Erythroblast (primary cell): ENCODE measurements at regions not wholly inside any gene's neighbourhood (a gene's known extent, or its start where the extent isn't known, plus 50 kb on each side); places are given as distances from the start of the nearest gene placed in this dataset.

ENCODE experiments used
- GATA1 ChIP-seq: IDR thresholded peaks from 2 replicates; pipeline ENCODE4 v1.6.1; 2011; ENCODE audit warnings: low read depth, mild to moderate bottlenecking, control low read depth, low read length, moderate library complexity
- POLR2A ChIP-seq: IDR thresholded peaks from 2 replicates; pipeline ENCODE4 v1.6.1; 2011; ENCODE audit warnings: mild to moderate bottlenecking, low read length

DNA sequence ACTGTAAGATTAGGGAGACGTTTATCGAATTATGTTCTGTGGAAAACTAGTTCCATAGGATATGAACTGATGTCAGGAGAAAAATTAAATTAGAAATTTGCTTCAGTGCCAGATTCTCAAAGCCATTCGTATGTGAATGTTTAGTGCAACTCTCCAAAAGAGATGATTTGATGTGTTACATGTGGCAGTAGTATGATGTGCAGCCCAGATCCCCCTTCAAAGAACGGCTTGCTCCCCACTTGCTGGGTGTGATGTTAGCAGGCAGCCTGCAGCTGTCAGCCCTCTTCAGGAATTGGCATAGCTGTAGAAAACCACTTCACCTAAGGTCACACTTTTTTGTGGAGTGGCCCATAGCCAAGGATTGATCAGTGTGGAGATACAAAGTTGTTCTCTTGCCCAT is 127.0 kb upstream of the CCDC54 start:
- TF ChIP-seq POLR2A (no peak), GATA1 (no peak)
